Testis (tissue), 2 donors: ENCODE measurements at regions not wholly inside any gene's neighbourhood (a gene's known extent, or its start where the extent isn't known, plus 50 kb on each side); places are given as distances from the start of the nearest gene placed in this dataset.

ENCODE experiments used
- DNase-seq: peaks from one replicate; pipeline ENCODE4 v3.0.0-alpha.2; 2019
- H3K27ac ChIP-seq, 2 donors: fragments of 200-600 bp; sonication (generic); one replicate each; pipeline ENCODE4 v1.5.1; 2019
- H3K27me3 ChIP-seq: fragments of 200-600 bp; sonication (generic); one replicate; pipeline ENCODE4 v1.5.1; 2019
- H3K36me3 ChIP-seq: fragments of 200-600 bp; sonication (generic); one replicate; pipeline ENCODE4 v1.5.1; 2017; ENCODE audit warnings: low read depth; ENCODE audit errors: missing control alignments
- H3K4me1 ChIP-seq: fragments of 200-600 bp; sonication (generic); one replicate; pipeline ENCODE4 v1.5.1; 2019
- H3K4me3 ChIP-seq, 2 donors: fragments of 200-600 bp; sonication (generic); one replicate each; pipeline ENCODE4 v1.5.1; 2017 to 2019
- H3K9me3 ChIP-seq: fragments of 200-600 bp; sonication (generic); one replicate; pipeline ENCODE4 v1.5.1; 2017
- POLR2A ChIP-seq: fragments of 450-650 bp; IDR thresholded peaks from one replicate; pipeline ENCODE4 v1.6.1; 2017; ENCODE audit warnings: antibody characterized with exemption, mild to moderate bottlenecking, moderate library complexity
- WGBS, 2 donors: methylation state at CpG; one replicate each; pipeline ENCODE4 v1.1.5; 2018; 5-methylcytosine and 5-hydroxymethylcytosine counted together
- intact Hi-C: fragments of 100-400 bp; cut with DNase I; formaldehyde crosslinking; loops from one replicate; pipeline ENCODE4 v1.15.1; 2023; ENCODE audit warnings: low total_unique reads
- TF ChIP-seq, protein P1 (sequence below), 3 experiments: fragments of 450-650 bp in 2 of 3; fragments of 200-600 bp in 1 of 3; sonication (generic) in 1 of 3; IDR thresholded peaks; one replicate each; pipeline ENCODE4 v1.5.1; 2016 to 2019; ENCODE audit warnings: antibody characterized with exemption in 3 of 3, mild to moderate bottlenecking in 2 of 3, moderate library complexity in 1 of 3

DNA sequence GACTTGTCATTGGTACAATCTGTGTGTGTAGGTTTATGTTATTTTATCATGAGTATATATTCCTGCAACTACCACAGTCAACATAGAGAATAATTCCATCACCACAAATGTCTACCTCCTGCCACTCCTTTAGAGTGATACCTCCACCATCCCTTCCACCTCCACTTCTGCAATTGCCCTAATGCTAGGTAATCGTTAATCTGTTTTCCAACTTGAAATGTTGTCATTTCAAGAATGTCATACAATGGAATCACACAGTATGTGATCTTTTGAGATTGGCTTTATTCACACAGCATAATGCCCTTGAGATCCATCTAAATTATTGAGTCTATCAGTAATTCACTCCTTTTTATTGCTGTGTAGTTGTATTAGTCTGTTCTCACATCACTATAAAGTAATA, 414.8 kb upstream of the C16orf82 start:
- WGBS, 2 donors: 93 to 95% methylated on average over 1 of the region's 1 CpG
- no peaks in the 10 kb centered on the region for H3K4me1 ChIP-seq
- no peak for TF ChIP-seq POLR2A
- TF ChIP-seq, protein P1, sequence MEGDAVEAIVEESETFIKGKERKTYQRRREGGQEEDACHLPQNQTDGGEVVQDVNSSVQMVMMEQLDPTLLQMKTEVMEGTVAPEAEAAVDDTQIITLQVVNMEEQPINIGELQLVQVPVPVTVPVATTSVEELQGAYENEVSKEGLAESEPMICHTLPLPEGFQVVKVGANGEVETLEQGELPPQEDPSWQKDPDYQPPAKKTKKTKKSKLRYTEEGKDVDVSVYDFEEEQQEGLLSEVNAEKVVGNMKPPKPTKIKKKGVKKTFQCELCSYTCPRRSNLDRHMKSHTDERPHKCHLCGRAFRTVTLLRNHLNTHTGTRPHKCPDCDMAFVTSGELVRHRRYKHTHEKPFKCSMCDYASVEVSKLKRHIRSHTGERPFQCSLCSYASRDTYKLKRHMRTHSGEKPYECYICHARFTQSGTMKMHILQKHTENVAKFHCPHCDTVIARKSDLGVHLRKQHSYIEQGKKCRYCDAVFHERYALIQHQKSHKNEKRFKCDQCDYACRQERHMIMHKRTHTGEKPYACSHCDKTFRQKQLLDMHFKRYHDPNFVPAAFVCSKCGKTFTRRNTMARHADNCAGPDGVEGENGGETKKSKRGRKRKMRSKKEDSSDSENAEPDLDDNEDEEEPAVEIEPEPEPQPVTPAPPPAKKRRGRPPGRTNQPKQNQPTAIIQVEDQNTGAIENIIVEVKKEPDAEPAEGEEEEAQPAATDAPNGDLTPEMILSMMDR (IDR thresholded peaks at IDR 0.05): no peak
- DNase-seq: no peak
- no peaks in the 10 kb centered on the region for H3K9me3 ChIP-seq
- H3K27ac ChIP-seq: no peak overlapping the region
- H3K36me3 ChIP-seq: no peaks in the 10 kb centered on the region
- no peak overlapping the region for H3K4me3 ChIP-seq
- intact Hi-C loops: no loop called here
- H3K27me3 ChIP-seq: no peaks in the 10 kb centered on the region

DNA sequence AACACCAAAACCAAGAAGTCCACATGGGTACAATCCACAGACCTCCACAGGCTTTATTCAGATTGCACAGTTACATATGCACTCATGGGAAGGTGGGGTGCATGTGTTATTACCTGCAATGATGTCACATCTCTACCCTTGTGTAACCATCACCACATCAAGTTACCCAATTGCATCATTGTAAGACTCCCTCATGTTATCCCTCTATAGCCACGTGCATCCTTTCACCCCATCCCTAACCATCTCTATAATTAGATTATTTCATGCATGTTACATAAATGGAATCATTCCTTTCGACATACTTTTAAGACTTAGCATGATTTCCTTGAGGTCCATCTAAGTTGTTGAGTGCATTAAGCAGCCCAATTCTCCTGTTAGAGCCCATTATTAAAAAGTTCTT, 408.2 kb upstream of the C16orf82 start:
- Histone ChIP-seq H3K27ac (no peak overlapping the region), H3K27me3 (no peaks in the 10 kb centered on the region), H3K36me3 (no peaks in the 10 kb centered on the region), H3K4me3 (no peak overlapping the region), H3K9me3 (no peaks in the 10 kb centered on the region), H3K4me1 (no peaks in the 10 kb centered on the region)
- intact Hi-C loops: no loop called here
- DNase-seq: no peak
- TF ChIP-seq POLR2A: no peak
- TF ChIP-seq, protein P1 (IDR thresholded peaks at IDR 0.05): no peak
- WGBS, 2 donors: 69 to 73% methylated on average over 2 of the region's 2 CpGs

DNA sequence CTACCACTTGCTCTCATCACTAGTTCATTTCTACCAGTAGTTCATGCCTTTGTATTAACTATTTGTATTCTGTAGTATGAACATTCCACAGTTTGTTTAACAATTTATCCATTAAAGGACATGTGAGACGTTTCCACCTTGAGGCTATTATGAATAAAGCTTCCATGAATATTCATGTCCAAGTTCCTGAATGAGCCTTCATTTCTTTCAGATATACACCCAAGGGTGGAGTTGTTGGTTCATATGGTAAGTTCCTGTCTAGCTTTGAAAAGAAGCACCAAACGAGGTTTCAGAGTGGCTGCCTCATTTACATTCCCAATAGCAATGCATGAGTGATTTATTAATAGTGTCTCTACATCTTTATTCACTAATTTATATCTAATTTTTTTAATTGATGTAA, 407.8 kb upstream of the C16orf82 start:
- intact Hi-C loops: no loop called here
- Histone ChIP-seq H3K27me3 (no peaks in the 10 kb centered on the region), H3K36me3 (no peaks in the 10 kb centered on the region), H3K4me3 (no peak overlapping the region), H3K4me1 (no peaks in the 10 kb centered on the region), H3K27ac (no peak overlapping the region), H3K9me3 (no peaks in the 10 kb centered on the region)
- TF ChIP-seq, protein P1 (IDR thresholded peaks at IDR 0.05): no peak
- TF ChIP-seq POLR2A: no peak
- DNase-seq: no peak
- 72 to 83% methylated on average over 2 of the region's 2 CpGs for WGBS, 2 donors

DNA sequence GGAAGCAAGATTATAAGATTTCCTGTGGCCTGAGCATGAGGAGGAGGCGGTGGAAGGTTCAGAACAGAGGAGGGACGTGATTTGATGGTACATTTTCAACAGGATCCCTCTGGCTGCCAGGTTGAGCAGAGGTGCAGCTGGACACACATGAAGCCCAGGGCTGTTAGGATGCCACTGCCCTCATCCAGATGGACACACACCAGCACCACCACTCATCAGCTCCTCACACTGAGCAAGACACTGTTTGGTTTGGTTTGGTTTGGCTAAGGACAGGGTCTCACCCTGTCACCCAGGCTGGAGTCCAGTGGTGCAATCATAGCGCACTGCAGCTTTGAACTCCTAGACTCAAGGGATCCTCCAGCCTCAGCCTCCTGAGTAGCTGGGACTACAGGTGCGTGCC, 402.6 kb upstream of the C16orf82 start:
- no peaks in the 10 kb centered on the region for H3K4me1 ChIP-seq
- intact Hi-C loops: no loop called here
- no peak for DNase-seq
- H3K4me3 ChIP-seq: no peak overlapping the region
- no peak overlapping the region for H3K27ac ChIP-seq
- WGBS, 2 donors: 81 to 83% methylated on average over 4 of the region's 4 CpGs
- TF ChIP-seq, protein P1 (IDR thresholded peaks at IDR 0.05): no peak
- TF ChIP-seq POLR2A: no peak
- no peaks in the 10 kb centered on the region for H3K27me3 ChIP-seq
- no peaks in the 10 kb centered on the region for H3K36me3 ChIP-seq
- no peaks in the 10 kb centered on the region for H3K9me3 ChIP-seq

DNA sequence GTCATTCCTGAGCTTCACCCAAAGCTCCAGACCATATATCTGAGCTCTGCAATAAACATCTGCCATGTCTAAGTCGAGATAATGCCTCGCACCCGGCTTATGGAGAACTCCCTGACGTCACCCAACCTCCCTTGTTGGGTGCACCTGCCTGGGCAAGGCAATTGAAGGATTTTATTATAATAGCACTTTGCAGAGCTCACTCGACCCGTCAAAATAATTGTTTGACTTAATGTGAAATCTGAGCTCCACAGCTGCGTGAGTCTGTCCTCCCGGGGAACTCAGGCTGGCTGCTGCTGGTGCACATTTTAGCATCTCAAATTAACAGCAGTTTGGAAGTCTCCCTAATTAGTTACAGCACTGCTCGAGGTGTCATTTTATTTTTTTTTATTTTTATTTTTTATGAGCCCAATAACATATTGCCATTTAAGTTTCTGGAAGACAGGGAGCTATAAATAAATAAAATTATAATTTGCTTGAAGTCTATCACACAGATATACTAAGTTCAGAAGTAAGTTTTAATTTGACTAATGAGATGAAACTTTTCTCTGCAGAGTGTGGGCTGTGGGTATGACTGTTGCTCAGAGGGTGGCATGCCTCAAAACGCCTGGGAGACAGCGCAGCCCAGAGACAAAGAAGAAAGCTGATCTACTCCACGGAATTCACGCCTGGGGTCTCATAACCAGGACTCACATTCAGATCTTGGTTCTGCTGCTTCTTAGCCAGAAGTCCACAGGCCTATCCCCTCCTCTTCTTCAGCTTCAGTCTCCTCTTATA, 401.4 kb upstream of the C16orf82 start:
- 60 to 61% methylated on average over 13 of the region's 13 CpGs for WGBS, 2 donors
- DNase-seq: no peak
- TF ChIP-seq POLR2A: no peak
- TF ChIP-seq, protein P1 (IDR thresholded peaks at IDR 0.05): no peak
- Histone ChIP-seq H3K27me3 (no peaks in the 10 kb centered on the region), H3K4me1 (no peaks in the 10 kb centered on the region), H3K9me3 (no peaks in the 10 kb centered on the region), H3K27ac (no peak overlapping the region), H3K36me3 (no peaks in the 10 kb centered on the region), H3K4me3 (no peak overlapping the region)
- intact Hi-C loops: no loop called here
